T-cell (primary cell): ENCODE measurements at regions not wholly inside any gene's neighbourhood (a gene's known extent, or its start where the extent isn't known, plus 50 kb on each side); places are given as distances from the start of the nearest gene placed in this dataset.

Source experiments
- ATAC-seq, 4 experiments: fragments of 200-7000 bp in 3 of 4; fragments of 150-1000 bp in 1 of 4; cut with Tn5 transposase; replicated peaks in 1 of 4; 1 replicate in 3 of 4; 2 replicates in 1 of 4; pipeline ENCODE4 v1.10.0; 2021; ENCODE audit warnings: moderate library complexity in 3 of 4, mild to moderate bottlenecking in 2 of 4, moderate number of reproducible peaks in 1 of 4
- CTCF ChIA-PET, 2 donors: fragments of 300-600 bp; sonication (Branson Sonifier 250); formaldehyde crosslinking; loops; one replicate each; lab custom pipeline; 2022; ENCODE audit warnings: antibody characterized with exemption in 2 of 2; lab: Charles Lee
- POLR2A ChIA-PET, 2 donors: fragments of 300-600 bp; sonication (Branson Sonifier 250); formaldehyde crosslinking; loops; one replicate each; lab custom pipeline; 2022; ENCODE audit warnings: antibody characterized with exemption in 2 of 2; lab: Charles Lee
- DNase-seq, 35 experiments: peaks; one replicate each; pipeline versions ENCODE4 v3.0.0 to v3.0.0-alpha.2; 2013 to 2023
- H3K27ac ChIP-seq: one replicate; pipeline ENCODE4 v1.5.1; 2013; ENCODE audit warnings: low read length
- H3K27me3 ChIP-seq, 2 experiments: replicated peaks in 1 of 2; 1 replicate in 1 of 2; 2 replicates in 1 of 2; pipeline versions ENCODE4 v1.6.1 to v1.7.0; 2013; ENCODE audit warnings: low read length in 1 of 2, mixed read lengths in 1 of 2; ENCODE audit not compliant: control insufficient read depth in 2 of 2, insufficient read depth in 2 of 2; ENCODE audit errors: extremely low read depth in 1 of 2
- H3K36me3 ChIP-seq, 2 donors: 1 replicate in 1 of 2; 2 replicates in 1 of 2; pipeline versions ENCODE4 v1.6.1 to v1.7.0; 2013; ENCODE audit warnings: low read length in 1 of 2; ENCODE audit not compliant: control insufficient read depth in 2 of 2, insufficient read depth in 1 of 2; ENCODE audit errors: extremely low read depth in 1 of 2
- H3K4me1 ChIP-seq, 2 experiments: 1 replicate in 1 of 2; 2 replicates in 1 of 2; pipeline versions ENCODE4 v1.6.1 to v1.7.0; 2013; ENCODE audit warnings: low read length in 2 of 2, mixed read lengths in 1 of 2; ENCODE audit not compliant: insufficient read depth in 2 of 2, control insufficient read depth in 1 of 2; ENCODE audit errors: extremely low read depth in 1 of 2
- H3K4me3 ChIP-seq, 2 donors: 1 replicate in 1 of 2; 2 replicates in 1 of 2; pipeline versions ENCODE4 v1.5.1 to v1.7.0; 2013; ENCODE audit warnings: mild to moderate bottlenecking in 2 of 2, low read length in 1 of 2, moderate library complexity in 1 of 2; ENCODE audit not compliant: control insufficient read depth in 1 of 2; ENCODE audit errors: extremely low read depth in 1 of 2
- H3K9me3 ChIP-seq: 2 replicates; pipeline ENCODE4 v1.7.0; 2013
- H3K27ac Mint-ChIP-seq, 2 donors: one replicate each; pipeline ENCODE4 v1.8.0; 2020 to 2021; ENCODE audit warnings: mild to moderate bottlenecking in 2 of 2, mixed read lengths in 2 of 2
- H3K27me3 Mint-ChIP-seq, 2 donors: one replicate each; pipeline ENCODE4 v1.8.0; 2021 to 2022; ENCODE audit warnings: mixed read lengths in 2 of 2
- H3K36me3 Mint-ChIP-seq: one replicate; pipeline ENCODE4 v1.8.0; 2021; ENCODE audit warnings: mixed read lengths
- H3K4me1 Mint-ChIP-seq, 3 donors: one replicate each; pipeline ENCODE4 v1.8.0; 2020 to 2022; ENCODE audit warnings: mixed read lengths in 3 of 3, mild to moderate bottlenecking in 1 of 3
- H3K4me3 Mint-ChIP-seq, 3 donors: one replicate each; pipeline ENCODE4 v1.8.0; 2020 to 2022; ENCODE audit warnings: mild to moderate bottlenecking in 3 of 3, mixed read lengths in 3 of 3, moderate library complexity in 3 of 3
- H3K9me3 Mint-ChIP-seq, 3 donors: one replicate each; pipeline ENCODE4 v1.8.0; 2020 to 2022; ENCODE audit warnings: mixed read lengths in 3 of 3
- WGBS: methylation state at CpG from one replicate; pipeline ENCODE4 v1.1.5; 2013; ENCODE audit warnings: missing lambda C conversion rate; ENCODE audit not compliant: insufficient coverage; 5-methylcytosine and 5-hydroxymethylcytosine counted together

GRCh38 chr14:58977366-58977765 lies 211.1 kb upstream of the DAAM1 start:
- ATAC-seq (no peak), DNase-seq (no peak)
- POLR2A ChIA-PET = no interaction called here
- Histone ChIP-seq H3K36me3 (no peaks in the 10 kb centered on the region), H3K4me1 (no peaks in the 10 kb centered on the region), H3K27me3 (no peaks in the 10 kb centered on the region), H3K4me3 (no peak overlapping the region), H3K9me3 (no peaks in the 10 kb centered on the region), H3K27ac (no peak overlapping the region)
- H3K36me3 Mint-ChIP-seq = no peaks in the 10 kb centered on the region
- 95% methylated on average over 2 of the region's 2 CpGs for WGBS
- no peak overlapping the region for H3K4me3 Mint-ChIP-seq
- peaks cover 0 to 1% (median 0%) of the 10 kb centered on the region in 3 donors for H3K9me3 Mint-ChIP-seq
- CTCF ChIA-PET = no interaction called here
- no peaks in the 10 kb centered on the region for H3K4me1 Mint-ChIP-seq
- H3K27me3 Mint-ChIP-seq = peaks cover under 1 to 2% of the 10 kb centered on the region in 2 donors
- H3K27ac Mint-ChIP-seq = no peak overlapping the region

- Mint-ChIP-seq H3K4me1 (no peaks in the 10 kb centered on the region), H3K36me3 (no peaks in the 10 kb centered on the region), H3K27ac (no peak overlapping the region), H3K27me3 (peaks cover 2 to 6% of the 10 kb centered on the region in 2 donors), H3K9me3 (peaks cover 0 to 4% (median 0%) of the 10 kb centered on the region in 3 donors), H3K4me3 (no peak overlapping the region)
- ChIA-PET CTCF (no interaction called here), POLR2A (no interaction called here)
- Histone ChIP-seq H3K27me3 (no peaks in the 10 kb centered on the region), H3K9me3 (no peaks in the 10 kb centered on the region), H3K27ac (no peak overlapping the region), H3K4me1 (no peaks in the 10 kb centered on the region), H3K4me3 (no peak overlapping the region), H3K36me3 (no peaks in the 10 kb centered on the region)
- no peak for DNase-seq
- no peak for ATAC-seq
- WGBS = no CpG with 5 or more reads among the region's 4 CpGs
Measured at GRCh38 chr14:58978343-58978742, 210.1 kb upstream of the DAAM1 start.

GRCh38 chr14:58979325-58979724 lies 209.1 kb upstream of the DAAM1 start:
- CTCF ChIA-PET = no interaction called here
- POLR2A ChIA-PET = no interaction called here
- no peaks in the 10 kb centered on the region for H3K4me1 Mint-ChIP-seq
- 86% methylated on average over 2 of the region's 6 CpGs for WGBS
- ATAC-seq (no peak), DNase-seq (no peak)
- H3K9me3 ChIP-seq = no peaks in the 10 kb centered on the region
- H3K4me1 ChIP-seq = no peaks in the 10 kb centered on the region
- no peak overlapping the region for H3K27ac ChIP-seq
- peaks cover 2 to 6% of the 10 kb centered on the region in 2 donors for H3K27me3 Mint-ChIP-seq
- H3K27ac Mint-ChIP-seq = no peak overlapping the region
- no peak overlapping the region for H3K4me3 ChIP-seq
- no peaks in the 10 kb centered on the region for H3K36me3 ChIP-seq
- H3K36me3 Mint-ChIP-seq = no peaks in the 10 kb centered on the region
- H3K9me3 Mint-ChIP-seq = peaks cover 0 to 4% (median 0%) of the 10 kb centered on the region in 3 donors
- H3K4me3 Mint-ChIP-seq = no peak overlapping the region
- H3K27me3 ChIP-seq = no peaks in the 10 kb centered on the region

- DNase-seq (no peak), ATAC-seq (no peak)
- POLR2A ChIA-PET = no interaction called here
- Mint-ChIP-seq H3K27ac (no peak overlapping the region), H3K27me3 (peaks cover 0 to 6% of the 10 kb centered on the region in 2 donors), H3K9me3 (peaks cover 0 to 4% (median 0%) of the 10 kb centered on the region in 3 donors), H3K4me3 (no peak overlapping the region), H3K4me1 (no peaks in the 10 kb centered on the region), H3K36me3 (no peaks in the 10 kb centered on the region)
- Histone ChIP-seq H3K9me3 (no peaks in the 10 kb centered on the region), H3K27ac (no peak overlapping the region), H3K4me3 (no peak overlapping the region), H3K27me3 (no peaks in the 10 kb centered on the region), H3K4me1 (no peaks in the 10 kb centered on the region), H3K36me3 (no peaks in the 10 kb centered on the region)
- WGBS = no CpG with 5 or more reads among the region's 1 CpG
- CTCF ChIA-PET = interaction anchor here in 1 of 2 donors (0.7 kb wide), 1 partner anchor 50 kb away, joined by 3 read pairs; no protein-coding TSS in a partner anchor
Measured at GRCh38 chr14:58981840-58982239, 206.6 kb upstream of the DAAM1 start.

- Histone ChIP-seq H3K36me3 (no peaks in the 10 kb centered on the region), H3K27me3 (no peaks in the 10 kb centered on the region), H3K4me1 (no peaks in the 10 kb centered on the region), H3K9me3 (no peaks in the 10 kb centered on the region), H3K4me3 (no peak overlapping the region), H3K27ac (no peak overlapping the region)
- DNase-seq (no peak), ATAC-seq (no peak)
- CTCF ChIA-PET = no interaction called here
- H3K9me3 Mint-ChIP-seq = peaks cover 0 to 10% (median 7%) of the 10 kb centered on the region in 3 donors
- no peaks in the 10 kb centered on the region for H3K4me1 Mint-ChIP-seq
- H3K4me3 Mint-ChIP-seq = no peak overlapping the region
- peaks cover 0 to 6% of the 10 kb centered on the region in 2 donors for H3K27me3 Mint-ChIP-seq
- H3K36me3 Mint-ChIP-seq = no peaks in the 10 kb centered on the region
- POLR2A ChIA-PET = no interaction called here
- whole genome bisulfite sequencing = no CpG with 5 or more reads among the region's 4 CpGs
- H3K27ac Mint-ChIP-seq = no peak overlapping the region
Measured at GRCh38 chr14:58985786-58986185, 202.7 kb upstream of the DAAM1 start.

- no peak overlapping the region for H3K4me3 ChIP-seq
- ATAC-seq (no peak), DNase-seq (no peak)
- 88% methylated on average over 2 of the region's 3 CpGs for WGBS
- ChIA-PET POLR2A (no interaction called here), CTCF (no interaction called here)
- no peaks in the 10 kb centered on the region for H3K36me3 ChIP-seq
- H3K27me3 Mint-ChIP-seq = peaks cover 0 to 3% of the 10 kb centered on the region in 2 donors
- no peaks in the 10 kb centered on the region for H3K36me3 Mint-ChIP-seq
- no peak overlapping the region for H3K27ac ChIP-seq
- no peak overlapping the region for H3K4me3 Mint-ChIP-seq
- no peaks in the 10 kb centered on the region for H3K9me3 ChIP-seq
- peaks cover 0 to 7% (median 6%) of the 10 kb centered on the region in 3 donors for H3K9me3 Mint-ChIP-seq
- no peaks in the 10 kb centered on the region for H3K27me3 ChIP-seq
- H3K4me1 Mint-ChIP-seq = no peaks in the 10 kb centered on the region
- H3K27ac Mint-ChIP-seq = no peak overlapping the region
- H3K4me1 ChIP-seq = no peaks in the 10 kb centered on the region
Measured at GRCh38 chr14:58987591-58987990, 200.9 kb upstream of the DAAM1 start.

GRCh38 chr14:58992935-58993334 lies 195.5 kb upstream of the DAAM1 start:
- CTCF ChIA-PET = no interaction called here
- no CpG with 5 or more reads among the region's 1 CpG for whole genome bisulfite sequencing
- Histone ChIP-seq H3K9me3 (no peaks in the 10 kb centered on the region), H3K27me3 (no peaks in the 10 kb centered on the region), H3K4me1 (no peaks in the 10 kb centered on the region), H3K4me3 (no peak overlapping the region), H3K36me3 (no peaks in the 10 kb centered on the region), H3K27ac (no peak overlapping the region)
- no peaks in the 10 kb centered on the region for H3K4me1 Mint-ChIP-seq
- POLR2A ChIA-PET = no interaction called here
- H3K27ac Mint-ChIP-seq = no peak overlapping the region
- ATAC-seq = no peak
- H3K4me3 Mint-ChIP-seq = no peak overlapping the region
- DNase-seq = no peak
- no peaks in the 10 kb centered on the region for H3K27me3 Mint-ChIP-seq
- H3K36me3 Mint-ChIP-seq = no peaks in the 10 kb centered on the region
- peaks cover 0 to 7% (median 6%) of the 10 kb centered on the region in 3 donors for H3K9me3 Mint-ChIP-seq
